A549 (cell line): ENCODE measurements at regions not wholly inside any gene's neighbourhood (a gene's known extent, or its start where the extent isn't known, plus 50 kb on each side); places are given as distances from the start of the nearest gene placed in this dataset.

Experiments
- ATAC-seq, 2 experiments: fragments of 200-7000 bp in 1 of 2; fragments of >200 bp in 1 of 2; cut with Nextera tagmentation in 1 of 2; cut with Tn5 transposase in 1 of 2; 3 replicates each; pipeline versions ENCODE4 v1.8.0 to v1.9.1; 2018 to 2020; ENCODE audit warnings: mild to moderate bottlenecking in 1 of 2, moderate library complexity in 1 of 2
- CTCF ChIA-PET: fragments of 300-600 bp; sonication (Branson Sonifier 250); formaldehyde crosslinking; extraction: SDS; loops from one replicate; lab custom pipeline; 2021; ENCODE audit warnings: antibody characterized with exemption, inconsistent platforms; lab: Yijun Ruan, JAX
- POLR2A ChIA-PET: fragments of 350-600 bp; formaldehyde crosslinking; extraction: SDS; loops from one replicate; lab custom pipeline; 2021; ENCODE audit warnings: antibody characterized with exemption, inconsistent platforms; lab: Yijun Ruan, JAX
- DNase-seq, 2 experiments: peaks; one replicate each; pipeline versions ENCODE4 v3.0.0 to v3.0.0-alpha.2; 2011 to 2016; ENCODE audit warnings: low read depth in 1 of 2, low spot score in 1 of 2
- FAIRE-seq: peaks from 2 replicates; lab custom pipeline; 2011; peaks lifted over from hg19 to GRCh38; lab: Jason Lieb, UNC
- H3K27ac ChIP-seq, 2 experiments: fragments of >200 bp; sonication (Bioruptor Twin); formaldehyde crosslinking; 3 replicates each; pipeline ENCODE4 v1.5.1; 2016 to 2017
- H3K4me1 ChIP-seq: fragments of >200 bp; sonication (Bioruptor Twin); formaldehyde crosslinking; 3 replicates; pipeline ENCODE4 v1.6.1; 2016
- H3K4me2 ChIP-seq: fragments of >200 bp; sonication (Bioruptor Twin); formaldehyde crosslinking; 3 replicates; pipeline ENCODE4 v1.6.1; 2016
- H3K4me3 ChIP-seq: fragments of >200 bp; sonication (Bioruptor Twin); formaldehyde crosslinking; 3 replicates; pipeline ENCODE4 v1.5.1; 2016
- H3K9me3 ChIP-seq: fragments of >200 bp; sonication (Bioruptor Twin); formaldehyde crosslinking; 3 replicates; pipeline ENCODE4 v1.6.1; 2016
- CBX2 ChIP-seq: fragments of 200-600 bp; sonication (generic); IDR thresholded peaks from 2 replicates; pipeline ENCODE4 v1.6.1; 2016; ENCODE audit warnings: low read depth, mild to moderate bottlenecking, borderline replicate concordance
- CTCF ChIP-seq: fragments of >200 bp; sonication (Bioruptor Twin); formaldehyde crosslinking; IDR thresholded peaks from 3 replicates; pipeline ENCODE4 v1.5.1; 2016
- E2F6 ChIP-seq: IDR thresholded peaks from 2 replicates; pipeline ENCODE4 v1.6.1; 2012; ENCODE audit warnings: low read depth, borderline replicate concordance
- EHF ChIP-seq: fragments of 250-450 bp; sonication (Bioruptor Pico); IDR thresholded peaks from 2 replicates; pipeline ENCODE4 v1.5.0; 2020; ENCODE audit warnings: mild to moderate bottlenecking
- EP300 ChIP-seq, 2 experiments: fragments of >200 bp; sonication (Bioruptor Twin); formaldehyde crosslinking; IDR thresholded peaks; 2 replicates in 1 of 2; 3 replicates in 1 of 2; pipeline ENCODE4 v1.6.1; 2016 to 2017
- HDAC2 ChIP-seq: fragments of 200-600 bp; sonication (generic); IDR thresholded peaks from 2 replicates; pipeline ENCODE4 v1.6.1; 2016
- HEYL ChIP-seq: fragments of 250-450 bp; sonication (Bioruptor Pico); IDR thresholded peaks from 2 replicates; pipeline ENCODE4 v1.8.0; 2021; ENCODE audit warnings: mild to moderate bottlenecking, moderate library complexity
- JUN ChIP-seq, 2 experiments: fragments of >200 bp; sonication (Bioruptor Twin); formaldehyde crosslinking; IDR thresholded peaks; 2 replicates in 1 of 2; 3 replicates in 1 of 2; pipeline ENCODE4 v1.6.1; 2016 to 2017
- MAZ ChIP-seq: fragments of 150-350 bp; IDR thresholded peaks from 2 replicates; pipeline ENCODE4 v1.6.1; 2014; ENCODE audit warnings: antibody characterized with exemption, low read depth, low read length, borderline replicate concordance
- NFE2L2 ChIP-seq: fragments of 150-350 bp; conservative IDR thresholded peaks from 2 replicates; pipeline ENCODE4 v1.6.1; 2014; ENCODE audit warnings: low read length
- PBX3 ChIP-seq: IDR thresholded peaks from 2 replicates; pipeline ENCODE4 v1.6.1; 2012
- RAD21 ChIP-seq, 2 experiments: fragments of >200 bp in 1 of 2; sonication (Bioruptor Twin) in 1 of 2; formaldehyde crosslinking in 1 of 2; IDR thresholded peaks in 1 of 2; conservative IDR thresholded peaks in 1 of 2; 2 replicates in 1 of 2; 3 replicates in 1 of 2; pipeline ENCODE4 v1.6.1; 2012 to 2018; ENCODE audit warnings: inconsistent platforms in 1 of 2
- RFX5 ChIP-seq: fragments of 450-650 bp; IDR thresholded peaks from 2 replicates; pipeline ENCODE4 v1.7.1; 2014; ENCODE audit warnings: antibody characterized with exemption, mild to moderate bottlenecking, moderate library complexity
- SREBF2 ChIP-seq: fragments of 450-650 bp; IDR thresholded peaks from 2 replicates; pipeline ENCODE4 v1.6.1; 2014; ENCODE audit warnings: mild to moderate bottlenecking, moderate library complexity
- WGBS: methylation state at CpG from one replicate; pipeline ENCODE4 v1.1.6; 2017; ENCODE audit errors: missing lambda C conversion rate; 5-methylcytosine and 5-hydroxymethylcytosine counted together
- TF ChIP-seq, protein P1 (sequence below): fragments of 250-450 bp; sonication (Bioruptor Pico); IDR thresholded peaks from 2 replicates; pipeline ENCODE4 v1.5.0; 2021; ENCODE audit warnings: mild to moderate bottlenecking, moderate library complexity, borderline replicate concordance
- TF ChIP-seq, protein P2 (sequence below): IDR thresholded peaks from 2 replicates; pipeline ENCODE4 v1.6.1; 2012

GRCh38 chr6:55046869-55047422, 127.4 kb upstream of the HCRTR2 start:
- no peak overlapping the region for H3K27ac ChIP-seq
- ChIA-PET POLR2A (no interaction called here), CTCF (no interaction called here)
- DNase-seq: no peak
- H3K4me1 ChIP-seq: no peaks in the 10 kb centered on the region
- no peak for ATAC-seq
- no peaks in the 10 kb centered on the region for H3K9me3 ChIP-seq
- no peak overlapping the region for H3K4me3 ChIP-seq
- FAIRE-seq: no peak
- TF ChIP-seq RAD21 (conservative IDR thresholded peaks at IDR 0.05 in 1 of 2, IDR thresholded peaks at IDR 0.05 in 1 of 2) (no peak), CBX2 (no peak), EHF (CRISPR knock-in tag) (no peak), RFX5 (no peak), PBX3 (no peak)
- TF ChIP-seq, protein P1, sequence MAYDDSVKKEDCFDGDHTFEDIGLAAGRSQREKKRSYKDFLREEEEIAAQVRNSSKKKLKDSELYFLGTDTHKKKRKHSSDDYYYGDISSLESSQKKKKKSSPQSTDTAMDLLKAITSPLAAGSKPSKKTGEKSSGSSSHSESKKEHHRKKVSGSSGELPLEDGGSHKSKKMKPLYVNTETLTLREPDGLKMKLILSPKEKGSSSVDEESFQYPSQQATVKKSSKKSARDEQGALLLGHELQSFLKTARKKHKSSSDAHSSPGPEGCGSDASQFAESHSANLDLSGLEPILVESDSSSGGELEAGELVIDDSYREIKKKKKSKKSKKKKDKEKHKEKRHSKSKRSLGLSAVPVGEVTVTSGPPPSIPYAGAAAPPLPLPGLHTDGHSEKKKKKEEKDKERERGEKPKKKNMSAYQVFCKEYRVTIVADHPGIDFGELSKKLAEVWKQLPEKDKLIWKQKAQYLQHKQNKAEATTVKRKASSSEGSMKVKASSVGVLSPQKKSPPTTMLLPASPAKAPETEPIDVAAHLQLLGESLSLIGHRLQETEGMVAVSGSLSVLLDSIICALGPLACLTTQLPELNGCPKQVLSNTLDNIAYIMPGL: no peak
- H3K4me2 ChIP-seq: no peak overlapping the region
- WGBS: 47% methylated on average over 4 of the region's 4 CpGs

DNA sequence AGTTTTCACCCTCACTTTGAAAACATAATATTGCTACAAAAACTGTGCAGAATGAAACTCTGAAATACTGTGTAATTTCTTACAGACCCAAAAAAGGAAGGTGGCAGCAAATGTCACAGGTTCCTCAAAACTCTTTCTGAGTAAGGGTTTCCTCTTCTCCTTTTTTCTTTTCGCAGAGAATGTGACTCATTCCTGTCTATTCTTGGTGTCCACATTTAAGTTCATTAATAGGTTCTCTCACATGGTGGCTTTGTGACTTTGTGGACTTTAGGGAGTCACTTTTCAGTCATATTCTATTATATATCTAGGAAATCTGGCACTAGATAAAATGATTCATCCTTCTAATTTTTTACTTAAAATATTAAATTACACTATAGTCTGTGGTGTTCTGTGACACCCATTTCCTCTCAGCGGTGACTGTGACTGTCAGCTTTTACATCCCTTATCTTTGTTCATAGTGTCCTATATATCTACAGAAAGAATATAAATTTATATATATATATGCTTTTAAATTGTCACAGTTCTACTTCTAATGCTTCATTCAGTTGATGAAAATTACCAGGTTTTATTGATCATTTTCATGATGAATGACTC, 126.8 kb upstream of the HCRTR2 start:
- WGBS: 34% methylated on average over 2 of the region's 2 CpGs
- ATAC-seq (no peak), DNase-seq (no peak), FAIRE-seq (no peak)
- Histone ChIP-seq H3K27ac (no peak overlapping the region), H3K4me1 (no peaks in the 10 kb centered on the region), H3K4me3 (no peak overlapping the region), H3K4me2 (no peak overlapping the region)
- TF ChIP-seq HEYL (no peak), RAD21 (conservative IDR thresholded peaks at IDR 0.05 in 1 of 2, IDR thresholded peaks at IDR 0.05 in 1 of 2) (no peak), JUN (IDR thresholded peaks at IDR 0.05) (no peak), EP300 (IDR thresholded peaks at IDR 0.05) (no peak)
- TF ChIP-seq, all 56 proteins: peak for 0
- CTCF ChIA-PET: no interaction called here
- H3K9me3 ChIP-seq: no peaks in the 10 kb centered on the region
- POLR2A ChIA-PET: no interaction called here

DNA sequence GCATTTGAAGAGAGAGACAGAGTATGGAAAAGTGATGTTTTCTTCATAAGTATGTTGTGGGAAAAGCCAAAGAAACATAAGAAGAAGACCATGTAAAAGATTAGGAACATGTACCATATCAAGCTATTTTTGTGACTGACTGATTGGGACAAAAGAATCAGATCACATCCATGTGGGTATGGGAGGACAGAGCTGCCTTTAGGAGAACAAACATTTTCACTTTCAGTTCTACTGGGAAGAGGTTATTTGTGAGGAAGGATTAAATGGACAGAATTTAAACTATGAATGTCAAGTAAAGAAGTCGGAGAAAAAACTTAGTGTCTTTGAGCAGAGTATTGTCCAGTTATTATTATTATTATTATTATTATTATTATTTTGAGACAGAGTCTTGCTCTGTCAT, 124.4 kb upstream of the HCRTR2 start:
- POLR2A ChIA-PET: no interaction called here
- Histone ChIP-seq H3K27ac (no peak overlapping the region), H3K4me2 (no peak overlapping the region), H3K4me1 (no peaks in the 10 kb centered on the region), H3K9me3 (no peaks in the 10 kb centered on the region), H3K4me3 (no peak overlapping the region)
- FAIRE-seq (no peak), ATAC-seq (no peak), DNase-seq (no peak)
- 43% methylated on average over 1 of the region's 1 CpG for WGBS
- TF ChIP-seq, protein P2, sequence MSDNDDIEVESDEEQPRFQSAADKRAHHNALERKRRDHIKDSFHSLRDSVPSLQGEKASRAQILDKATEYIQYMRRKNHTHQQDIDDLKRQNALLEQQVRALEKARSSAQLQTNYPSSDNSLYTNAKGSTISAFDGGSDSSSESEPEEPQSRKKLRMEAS: no peak
- no peak for TF ChIP-seq EHF (CRISPR knock-in tag)
- TF ChIP-seq CTCF: no peak
- no peak for TF ChIP-seq MAZ
- no peak for TF ChIP-seq E2F6
- no peak for TF ChIP-seq SREBF2
- TF ChIP-seq NFE2L2: no peak
- TF ChIP-seq HDAC2: no peak
- CTCF ChIA-PET: interaction anchor here (1.0 kb wide), 1 partner anchor 16 kb away, joined by 3 read pairs; no protein-coding TSS in a partner anchor
